Epithelial cell of prostate (primary cell): ENCODE measurements at regions not wholly inside any gene's neighbourhood (a gene's known extent, or its start where the extent isn't known, plus 50 kb on each side); places are given as distances from the start of the nearest gene placed in this dataset.

Experiments used
- DNase-seq: peaks from one replicate; pipeline ENCODE4 v3.0.0-alpha.2; 2011; ENCODE audit warnings: low read depth, low spot score
- H3K27ac ChIP-seq: fragments of 450-650 bp; 2 replicates; pipeline ENCODE4 v1.5.1; 2017; ENCODE audit warnings: mild to moderate bottlenecking

- DNase-seq: no peak
- H3K27ac ChIP-seq: no peak overlapping the region
These were observed 468.0 kb upstream of the FZD8 start for GRCh38 chr10:36110097-36110496.

GRCh38 chr10:36109399-36110023 is 467.4 kb upstream of the FZD8 start:
- no peak overlapping the region for H3K27ac ChIP-seq
- no peak for DNase-seq

GRCh38 chr10:36097696-36098095 is 455.6 kb upstream of the FZD8 start:
- no peak overlapping the region for H3K27ac ChIP-seq
- DNase-seq: no peak

- H3K27ac ChIP-seq: no peak overlapping the region
- no peak for DNase-seq
These were observed 454.5 kb upstream of the FZD8 start for GRCh38 chr10:36096576-36096975.

GRCh38 chr10:36094096-36094495 is 452.0 kb upstream of the FZD8 start:
- no peak overlapping the region for H3K27ac ChIP-seq
- DNase-seq: no peak

GRCh38 chr10:36092116-36092515 is 450.0 kb upstream of the FZD8 start:
- no peak overlapping the region for H3K27ac ChIP-seq
- DNase-seq: no peak

- no peak for DNase-seq
- no peak overlapping the region for H3K27ac ChIP-seq
These were observed 448.9 kb upstream of the FZD8 start for GRCh38 chr10:36091007-36091406.

- DNase-seq: no peak
These were observed 447.8 kb upstream of the FZD8 start for GRCh38 chr10:36089790-36090440.

GRCh38 chr10:36087006-36088005 is 445.2 kb upstream of the FZD8 start:
- DNase-seq: no peak
- H3K27ac ChIP-seq: no peak overlapping the region

More at GRCh38 chr10:36089790-36090440, 447.8 kb upstream of the FZD8 start:
- H3K27ac ChIP-seq: no peak overlapping the region

GRCh38 chr10:36075196-36075595 is 433.1 kb upstream of the FZD8 start:
- H3K27ac ChIP-seq: no peak overlapping the region
- DNase-seq: no peak

- H3K27ac ChIP-seq: no peak overlapping the region
- no peak for DNase-seq
These were observed 431.8 kb upstream of the FZD8 start for GRCh38 chr10:36073796-36074345.

GRCh38 chr10:36068542-36068941 is 426.4 kb upstream of the FZD8 start:
- DNase-seq: no peak
- H3K27ac ChIP-seq: no peak overlapping the region

GRCh38 chr10:36067748-36068147 is 425.7 kb upstream of the FZD8 start:
- no peak overlapping the region for H3K27ac ChIP-seq
- DNase-seq: no peak

GRCh38 chr10:36066850-36067249 is 424.8 kb upstream of the FZD8 start:
- DNase-seq: no peak
- H3K27ac ChIP-seq: no peak overlapping the region

- no peak for DNase-seq
- no peak overlapping the region for H3K27ac ChIP-seq
These were observed 424.0 kb upstream of the FZD8 start for GRCh38 chr10:36066102-36066501.

GRCh38 chr10:36063396-36063795 is 421.3 kb upstream of the FZD8 start:
- no peak for DNase-seq
- no peak overlapping the region for H3K27ac ChIP-seq

- no peak for DNase-seq
These were observed 415.6 kb upstream of the FZD8 start for GRCh38 chr10:36057731-36058130.

GRCh38 chr10:36057180-36057579 is 415.1 kb upstream of the FZD8 start:
- DNase-seq: no peak
- H3K27ac ChIP-seq: no peak overlapping the region

More at GRCh38 chr10:36057731-36058130, 415.6 kb upstream of the FZD8 start:
- no peak overlapping the region for H3K27ac ChIP-seq

- H3K27ac ChIP-seq: no peak overlapping the region
These were observed 411.7 kb upstream of the FZD8 start for GRCh38 chr10:36053775-36054174.

GRCh38 chr10:36053271-36053670 is 411.2 kb upstream of the FZD8 start:
- DNase-seq: no peak
- H3K27ac ChIP-seq: no peak overlapping the region

More at GRCh38 chr10:36053775-36054174, 411.7 kb upstream of the FZD8 start:
- no peak for DNase-seq
